Germinal center (tissue), 1 donor: ENCODE measurements at regions not wholly inside any gene's neighbourhood (a gene's known extent, or its start where the extent isn't known, plus 50 kb on each side); places are given as distances from the start of the nearest gene placed in this dataset.
"Not testable (repeated sequence)": the region's sequence is repeated elsewhere in the genome, so short reads cannot be mapped to it uniquely, and the experiment has no call there.

Experiments used
- DNase-seq: peaks from one replicate; pipeline ENCODE4 v3.0.0; 2012; ENCODE audit warnings: mixed read lengths, low spot score

- no peak for DNase-seq
Measured at GRCh38 chr2:15752552-15753232, 161.0 kb downstream of the DDX1 start.

DNA sequence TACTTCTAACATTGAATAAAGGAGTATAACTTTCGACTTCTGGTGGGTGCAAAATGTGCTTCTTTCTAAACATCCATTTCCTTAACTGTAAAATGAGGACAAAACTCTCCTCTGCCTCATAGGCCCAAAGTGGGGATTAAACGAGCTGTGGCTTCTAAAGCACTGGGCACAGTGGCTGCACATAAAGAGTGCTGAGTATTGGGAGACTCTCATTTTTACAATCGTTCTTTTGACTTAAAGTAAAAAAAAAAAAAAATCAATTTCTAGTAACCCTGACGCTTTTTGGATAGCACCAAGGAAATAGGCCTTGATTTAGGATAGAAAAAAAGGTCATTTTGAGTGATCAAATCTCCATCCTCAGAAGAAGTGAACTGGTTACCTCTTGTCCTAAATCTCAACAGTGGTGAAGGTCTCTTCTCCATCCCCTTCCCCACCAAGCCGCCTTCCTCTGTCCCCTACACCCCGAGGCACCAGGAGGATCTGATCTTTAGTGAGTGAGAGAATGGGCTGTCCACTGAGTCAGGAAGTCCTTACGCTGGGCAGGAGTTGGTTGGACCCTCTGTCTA, 161.6 kb downstream of the DDX1 start:
- no peak for DNase-seq

- no peak for DNase-seq
Measured at GRCh38 chr2:15753811-15754702, 162.4 kb downstream of the DDX1 start.

DNA sequence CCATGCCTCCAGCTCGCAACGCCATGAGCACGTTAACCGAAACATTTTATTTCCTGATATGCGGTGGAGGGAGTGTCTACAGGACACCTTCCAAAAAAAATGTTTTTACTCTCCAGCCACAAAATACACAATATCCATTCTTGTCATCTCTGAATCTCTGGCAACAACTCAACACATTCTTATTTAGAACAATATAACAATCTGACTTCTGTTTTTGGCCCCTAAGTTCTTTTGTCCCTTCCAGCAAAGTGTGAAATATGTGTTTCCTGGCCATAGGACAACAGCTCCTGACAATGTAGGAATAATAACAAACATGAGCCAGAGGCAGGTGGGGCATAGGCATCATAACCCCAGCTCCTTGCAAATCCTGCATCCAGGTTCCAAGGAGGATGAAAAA, 163.0 kb downstream of the DDX1 start:
- no peak for DNase-seq

DNA sequence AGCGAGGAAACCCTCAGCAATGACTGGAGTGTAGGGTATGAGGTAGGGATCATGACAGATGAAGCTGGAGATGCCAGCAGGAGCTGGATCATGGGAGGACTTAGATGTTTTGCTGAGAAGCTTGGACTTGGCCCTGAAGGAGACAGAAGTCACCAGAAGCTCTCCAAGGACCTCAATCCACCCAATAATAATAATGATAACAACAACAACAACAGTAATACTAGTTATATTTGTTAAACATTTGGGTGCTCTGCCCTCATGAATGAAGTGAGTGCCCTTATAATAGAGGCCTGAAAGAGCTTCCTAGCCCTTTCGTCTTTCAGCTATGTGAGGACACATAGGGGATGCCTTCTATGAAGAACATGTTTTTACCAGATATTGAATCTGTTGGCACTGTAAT, 163.9 kb downstream of the DDX1 start:
- no peak for DNase-seq

GRCh38 chr2:15756011-15756550, 164.4 kb downstream of the DDX1 start:
- DNase-seq, result no peak

- no peak for DNase-seq
Measured at GRCh38 chr2:15756882-15757819, 165.5 kb downstream of the DDX1 start.

DNA sequence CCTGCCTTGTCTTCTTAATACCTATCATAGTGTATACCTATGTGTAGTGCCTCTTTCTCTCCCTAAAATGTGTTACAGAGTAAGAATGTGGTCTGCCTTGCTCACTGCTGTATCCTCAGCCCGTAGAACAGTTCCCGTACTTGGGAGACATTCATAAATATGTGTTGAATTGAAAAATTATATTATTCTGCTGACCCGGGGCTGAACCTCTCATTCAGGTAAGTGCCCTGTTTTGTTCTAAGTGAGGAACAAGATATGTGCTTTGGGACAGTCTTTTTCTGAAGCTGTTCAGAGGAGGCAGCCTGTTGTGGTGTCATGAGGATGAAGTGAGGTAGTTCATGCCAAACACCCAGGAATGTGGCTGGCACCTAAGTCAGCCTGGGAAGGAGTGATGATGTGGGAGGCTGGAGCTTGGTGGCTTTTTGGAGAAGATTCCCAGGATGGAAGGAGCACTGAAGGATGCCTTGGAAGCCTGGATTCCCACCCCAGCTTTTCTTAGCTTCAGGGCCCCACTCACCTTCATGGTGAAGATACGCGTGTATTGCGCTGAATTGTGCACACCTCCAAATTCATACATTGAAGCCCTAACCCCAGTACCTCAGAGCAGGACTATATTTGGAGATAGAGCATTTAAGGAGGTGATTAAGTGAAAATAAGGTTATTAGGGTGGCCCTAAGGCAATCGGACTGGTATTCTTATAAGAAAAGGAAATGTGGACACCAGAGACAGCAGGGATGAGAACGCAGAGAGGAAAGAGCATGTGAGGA, 166.3 kb downstream of the DDX1 start:
- DNase-seq, result no peak

GRCh38 chr2:15758848-15759247, 167.2 kb downstream of the DDX1 start:
- DNase-seq, result no peak

GRCh38 chr2:15759385-15759784, 167.7 kb downstream of the DDX1 start:
- no peak for DNase-seq

DNA sequence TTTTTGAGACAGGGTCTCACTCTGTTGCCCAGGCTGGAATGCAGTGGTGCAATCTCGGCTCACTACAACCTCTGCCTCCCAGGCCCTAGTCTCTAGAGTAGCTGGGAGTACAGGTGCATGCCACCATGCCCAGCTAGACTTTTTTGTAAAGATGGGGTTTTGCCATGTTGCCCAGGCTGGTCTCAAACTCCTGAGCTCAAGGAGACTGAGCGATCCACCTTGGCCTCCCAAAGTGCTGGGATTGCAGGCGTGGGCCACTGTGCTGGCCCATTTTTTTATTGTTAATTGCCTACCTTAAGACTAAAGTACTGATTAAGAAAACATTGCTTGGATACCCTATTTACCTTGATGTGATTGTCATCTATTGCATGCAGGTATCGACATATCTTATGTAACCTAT, 168.1 kb downstream of the DDX1 start:
- DNase-seq, result not testable (repeated sequence)

DNA sequence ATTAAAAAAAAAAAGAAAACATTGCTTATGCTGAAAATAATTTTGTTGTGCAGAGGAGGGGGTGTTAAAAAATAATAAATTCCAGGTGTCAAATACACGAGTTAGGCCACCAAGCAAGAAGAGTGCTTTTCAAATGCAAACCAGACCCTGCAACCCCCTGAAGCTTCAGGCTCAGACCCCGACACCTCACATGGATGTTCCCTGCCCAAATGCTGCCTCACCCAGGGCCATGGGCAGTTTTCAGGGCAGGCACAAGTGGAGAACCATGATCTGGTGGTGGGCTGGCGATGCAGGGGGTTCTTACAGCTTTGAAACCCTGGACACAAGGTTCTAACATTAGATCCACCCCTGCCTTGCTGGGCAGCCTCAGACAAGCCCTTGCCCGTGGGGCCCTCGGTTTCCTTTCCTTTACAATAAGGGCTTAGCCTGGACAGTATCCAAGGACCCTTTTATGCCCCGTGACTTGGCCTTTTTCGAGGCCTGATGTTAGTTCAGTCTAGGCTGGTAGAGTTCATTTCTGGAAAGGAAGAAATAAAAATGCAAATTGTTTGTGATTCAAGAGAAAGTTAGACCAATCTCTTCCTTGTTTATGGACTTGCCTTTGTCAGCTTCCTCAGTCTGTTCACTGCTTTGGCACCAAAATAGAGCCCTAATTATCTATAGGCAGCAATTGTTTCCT, 168.7 kb downstream of the DDX1 start:
- DNase-seq, result no peak

DNA sequence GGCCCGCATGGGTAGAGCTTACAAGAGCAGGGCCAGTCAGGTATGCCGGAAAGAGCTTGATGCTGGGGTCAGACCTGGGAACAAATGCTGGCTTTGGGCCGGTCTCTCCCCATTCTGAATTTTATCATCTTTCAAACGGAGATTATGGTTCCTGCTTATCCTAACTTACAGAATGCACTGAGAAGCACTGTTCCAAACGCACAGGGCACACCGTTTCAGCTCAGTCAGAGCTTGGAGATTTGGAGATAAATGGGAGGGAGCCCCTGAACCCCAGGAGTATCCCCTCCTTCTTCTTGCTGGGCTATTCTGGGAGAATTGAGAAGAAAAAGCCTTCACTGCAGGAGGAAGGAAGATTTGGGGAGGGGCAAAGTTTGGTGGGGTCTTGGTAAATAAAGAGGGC, 169.4 kb downstream of the DDX1 start:
- DNase-seq, result no peak

- DNase-seq, result no peak
Measured at GRCh38 chr2:15761910-15762309, 170.2 kb downstream of the DDX1 start.

DNA sequence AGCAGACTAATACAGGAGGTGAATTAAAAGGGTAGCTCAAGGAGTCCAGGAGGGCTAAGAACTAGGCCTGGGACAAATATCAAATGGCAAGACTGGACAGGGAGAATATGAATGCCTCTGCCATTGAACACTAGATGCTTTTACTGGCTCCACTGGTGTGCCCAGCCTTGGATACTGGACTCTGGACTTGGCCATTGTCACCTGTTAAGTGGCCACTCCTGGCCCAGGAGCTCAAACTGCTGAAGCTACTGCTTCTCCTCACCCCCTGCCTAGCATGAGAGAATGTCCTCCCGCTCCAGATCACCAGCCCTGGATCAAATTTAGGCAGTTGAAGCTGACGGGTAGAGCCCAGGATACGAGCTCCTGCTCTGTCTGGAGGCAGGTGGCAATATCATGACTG, 170.8 kb downstream of the DDX1 start:
- no peak for DNase-seq

- no peak for DNase-seq
Measured at GRCh38 chr2:15763106-15763821, 171.6 kb downstream of the DDX1 start.

- DNase-seq, result no peak
Measured at GRCh38 chr2:15763822-15764682, 172.4 kb downstream of the DDX1 start.

GRCh38 chr2:15764683-15765011, 173.0 kb downstream of the DDX1 start:
- DNase-seq, result no peak

DNA sequence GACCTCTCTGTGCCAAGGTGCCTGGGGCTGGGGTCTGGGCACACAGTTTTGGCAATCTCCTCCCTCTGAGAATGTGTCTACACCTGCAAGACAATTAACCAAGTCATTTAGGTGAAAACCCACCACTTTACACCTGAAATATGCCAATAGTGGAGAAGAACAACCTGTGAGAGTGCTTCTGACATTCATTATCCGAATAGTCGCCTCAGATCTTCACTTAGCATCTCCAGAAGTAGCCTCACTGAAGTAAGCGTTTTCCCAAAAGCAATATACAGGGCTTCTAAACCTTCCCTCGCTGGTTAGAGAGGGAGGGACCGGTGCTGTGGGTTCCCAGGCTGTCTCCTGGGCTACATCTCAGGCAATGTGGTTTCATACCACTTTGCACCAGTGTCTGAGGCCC, 173.5 kb downstream of the DDX1 start:
- DNase-seq, result no peak
